ENCODE measurements at regions not wholly inside any gene's neighbourhood (a gene's known extent, or its start where the extent isn't known, plus 50 kb on each side); places are given as distances from the start of the nearest gene placed in this dataset.

GRCh38 chr3:147139341-147139740 is 267.0 kb downstream of the ZIC4 start:
- no peak for TF ChIP-seq CTCF (IDR thresholded peaks at IDR 0.05)
- TF ChIP-seq POLR2A (IDR thresholded peaks at IDR 0.05): no peak

All from right lobe of liver (tissue), 4 donors.